Mucosa of rectum (tissue), 2 donors: ENCODE measurements at regions not wholly inside any gene's neighbourhood (a gene's known extent, or its start where the extent isn't known, plus 50 kb on each side); places are given as distances from the start of the nearest gene placed in this dataset.
"Not testable (repeated sequence)": the region's sequence is repeated elsewhere in the genome, so short reads cannot be mapped to it uniquely, and the experiment has no call there.

ENCODE experiments used
- H3K27ac ChIP-seq, 2 donors: one replicate each; pipeline ENCODE4 v1.7.0; 2013; ENCODE audit warnings: inconsistent platforms in 2 of 2, low read depth in 2 of 2, low read length in 2 of 2
- H3K27me3 ChIP-seq, 2 donors: one replicate each; pipeline ENCODE4 v1.7.0; 2013; ENCODE audit warnings: low read length in 2 of 2; ENCODE audit not compliant: control insufficient read depth in 2 of 2, insufficient read depth in 2 of 2
- H3K36me3 ChIP-seq, 2 donors: one replicate each; pipeline ENCODE4 v1.7.0; 2013; ENCODE audit warnings: low read length in 2 of 2; ENCODE audit not compliant: control insufficient read depth in 2 of 2, insufficient read depth in 2 of 2
- H3K4me1 ChIP-seq, 2 donors: one replicate each; pipeline ENCODE4 v1.7.0; 2013; ENCODE audit warnings: low read length in 2 of 2, mild to moderate bottlenecking in 1 of 2; ENCODE audit not compliant: control insufficient read depth in 2 of 2, insufficient read depth in 2 of 2
- H3K4me3 ChIP-seq, 2 donors: one replicate each; pipeline ENCODE4 v1.7.0; 2013; ENCODE audit warnings: low read length in 2 of 2
- H3K9ac ChIP-seq, 2 donors: one replicate each; pipeline ENCODE4 v1.7.0; 2013; ENCODE audit warnings: low read length in 2 of 2, low read depth in 1 of 2, mild to moderate bottlenecking in 1 of 2
- H3K9me3 ChIP-seq, 2 donors: one replicate each; pipeline ENCODE4 v1.7.0; 2013; ENCODE audit warnings: low read length in 2 of 2; ENCODE audit not compliant: control insufficient read depth in 2 of 2
- donor health status: healthy.
- donor health status: Normal muscosa, but diverticular disease.

- Histone ChIP-seq H3K27me3 (no peaks in the 10 kb centered on the region), H3K4me3 (no peak overlapping the region), H3K36me3 (no peaks in the 10 kb centered on the region), H3K27ac (no peak overlapping the region), H3K9ac (no peak overlapping the region), H3K4me1 (no peaks in the 10 kb centered on the region), H3K9me3 (no peaks in the 10 kb centered on the region)
Observed at GRCh38 chr11:25218036-25218435, 721.2 kb downstream of the LUZP2 start.

- Histone ChIP-seq H3K27ac (no peak overlapping the region), H3K4me3 (no peak overlapping the region), H3K9me3 (no peaks in the 10 kb centered on the region), H3K36me3 (no peaks in the 10 kb centered on the region), H3K4me1 (no peaks in the 10 kb centered on the region), H3K27me3 (no peaks in the 10 kb centered on the region), H3K9ac (no peak overlapping the region)
Observed at GRCh38 chr11:25225078-25225477, 728.2 kb downstream of the LUZP2 start.

- Histone ChIP-seq H3K27ac (no peak overlapping the region), H3K9me3 (no peaks in the 10 kb centered on the region), H3K4me3 (no peak overlapping the region), H3K9ac (no peak overlapping the region), H3K4me1 (no peaks in the 10 kb centered on the region), H3K36me3 (no peaks in the 10 kb centered on the region), H3K27me3 (no peaks in the 10 kb centered on the region)
Observed at GRCh38 chr11:25242928-25243327, 746.1 kb downstream of the LUZP2 start.

GRCh38 chr11:25244126-25244525 is 747.3 kb downstream of the LUZP2 start:
- Histone ChIP-seq H3K9ac (no peak overlapping the region), H3K36me3 (no peaks in the 10 kb centered on the region)

GRCh38 chr11:25247336-25247735 is 750.5 kb downstream of the LUZP2 start:
- Histone ChIP-seq H3K4me1 (no peaks in the 10 kb centered on the region), H3K36me3 (no peaks in the 10 kb centered on the region), H3K27ac (no peak overlapping the region), H3K4me3 (no peak overlapping the region), H3K9ac (no peak overlapping the region), H3K27me3 (no peaks in the 10 kb centered on the region), H3K9me3 (no peaks in the 10 kb centered on the region)

More at GRCh38 chr11:25244126-25244525, 747.3 kb downstream of the LUZP2 start:
- Histone ChIP-seq H3K27me3 (no peaks in the 10 kb centered on the region), H3K9me3 (no peaks in the 10 kb centered on the region), H3K4me1 (no peaks in the 10 kb centered on the region), H3K27ac (no peak overlapping the region), H3K4me3 (no peak overlapping the region)

- Histone ChIP-seq H3K36me3 (no peaks in the 10 kb centered on the region), H3K4me1 (no peaks in the 10 kb centered on the region), H3K9me3 (no peaks in the 10 kb centered on the region), H3K9ac (no peak overlapping the region), H3K4me3 (no peak overlapping the region), H3K27me3 (no peaks in the 10 kb centered on the region), H3K27ac (no peak overlapping the region)
Observed at GRCh38 chr11:25252854-25253253, 756.0 kb downstream of the LUZP2 start.

- not testable (repeated sequence) for H3K27me3 ChIP-seq, H3K36me3 ChIP-seq, H3K9ac ChIP-seq, H3K4me3 ChIP-seq, H3K9me3 ChIP-seq, H3K4me1 ChIP-seq, H3K27ac ChIP-seq
Observed at GRCh38 chr11:25263861-25264260, 767.0 kb downstream of the LUZP2 start.

- Histone ChIP-seq H3K9me3 (no peaks in the 10 kb centered on the region), H3K4me3 (no peak overlapping the region), H3K9ac (no peak overlapping the region), H3K27ac (no peak overlapping the region), H3K36me3 (no peaks in the 10 kb centered on the region), H3K4me1 (no peaks in the 10 kb centered on the region), H3K27me3 (no peaks in the 10 kb centered on the region)
Observed at GRCh38 chr11:25271301-25271700, 774.4 kb downstream of the LUZP2 start.

- no peak overlapping the region for H3K4me3 ChIP-seq
- no peaks in the 10 kb centered on the region for H3K36me3 ChIP-seq
- H3K9ac ChIP-seq, result no peak overlapping the region
- H3K27ac ChIP-seq, result no peak overlapping the region
- H3K9me3 ChIP-seq, result no peaks in the 10 kb centered on the region
- no peaks in the 10 kb centered on the region for H3K4me1 ChIP-seq
- H3K27me3 ChIP-seq, result no peaks in the 10 kb centered on the region
Observed at GRCh38 chr11:25272214-25272613, 775.4 kb downstream of the LUZP2 start.

GRCh38 chr11:25280821-25281220 is 784.0 kb downstream of the LUZP2 start:
- not testable (repeated sequence) for H3K36me3 ChIP-seq, H3K27ac ChIP-seq, H3K9ac ChIP-seq, H3K27me3 ChIP-seq, H3K4me3 ChIP-seq, H3K9me3 ChIP-seq, H3K4me1 ChIP-seq

- Histone ChIP-seq H3K9me3 (no peaks in the 10 kb centered on the region), H3K4me1 (no peaks in the 10 kb centered on the region)
Observed at GRCh38 chr11:25293166-25293565, 796.3 kb downstream of the LUZP2 start.

More at GRCh38 chr11:25293166-25293565, 796.3 kb downstream of the LUZP2 start:
- no peaks in the 10 kb centered on the region for H3K27me3 ChIP-seq
- no peak overlapping the region for H3K9ac ChIP-seq
- no peak overlapping the region for H3K27ac ChIP-seq
- no peaks in the 10 kb centered on the region for H3K36me3 ChIP-seq
- no peak overlapping the region for H3K4me3 ChIP-seq
